Upper lobe of left lung (tissue), 4 donors: ENCODE measurements at regions not wholly inside any gene's neighbourhood (a gene's known extent, or its start where the extent isn't known, plus 50 kb on each side); places are given as distances from the start of the nearest gene placed in this dataset.

Source experiments
- EP300 ChIP-seq, 4 donors: sonication (generic); formaldehyde crosslinking; IDR thresholded peaks; one replicate each; pipeline ENCODE4 v1.5.1; 2017; ENCODE audit warnings: antibody characterized with exemption in 4 of 4, control low read depth in 2 of 4
- POLR2A ChIP-seq, 4 donors: fragments of 450-650 bp; IDR thresholded peaks; one replicate each; pipeline ENCODE4 v1.5.1; 2016 to 2017; ENCODE audit warnings: antibody characterized with exemption in 4 of 4, mild to moderate bottlenecking in 2 of 4

DNA sequence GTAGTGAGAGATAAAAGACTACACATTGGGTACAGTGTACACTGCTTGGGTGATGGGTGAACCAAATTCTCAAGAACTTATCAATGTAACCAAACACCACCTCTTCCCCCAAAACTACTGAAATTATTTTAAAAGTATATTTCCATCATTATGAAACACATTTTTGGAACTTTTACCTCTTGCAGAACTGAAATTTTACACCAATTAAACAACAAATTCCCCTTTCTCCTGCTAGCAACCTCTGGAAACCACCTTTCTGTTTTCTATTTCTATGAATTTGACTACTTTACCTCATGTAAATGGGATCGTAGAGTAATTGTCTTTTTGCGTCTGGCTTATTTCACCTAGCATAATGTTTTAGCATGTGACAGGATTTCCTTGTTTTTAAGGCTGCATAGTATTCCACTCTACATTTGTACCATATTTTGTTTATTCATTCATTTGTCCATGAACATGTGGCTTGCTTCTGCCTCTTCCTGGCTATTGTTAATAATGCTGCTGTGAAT, 149.9 kb upstream of the PHACTR1 start:
- TF ChIP-seq EP300 (IDR thresholded peaks at IDR 0.05), result no peak
- no peak for TF ChIP-seq POLR2A (IDR thresholded peaks at IDR 0.05)
